Mucosa of rectum (tissue), 2 donors: ENCODE measurements at regions not wholly inside any gene's neighbourhood (a gene's known extent, or its start where the extent isn't known, plus 50 kb on each side); places are given as distances from the start of the nearest gene placed in this dataset.

Source experiments
- H3K27ac ChIP-seq, 2 donors: one replicate each; pipeline ENCODE4 v1.7.0; 2013; ENCODE audit warnings: inconsistent platforms in 2 of 2, low read depth in 2 of 2, low read length in 2 of 2
- H3K27me3 ChIP-seq, 2 donors: one replicate each; pipeline ENCODE4 v1.7.0; 2013; ENCODE audit warnings: low read length in 2 of 2; ENCODE audit not compliant: control insufficient read depth in 2 of 2, insufficient read depth in 2 of 2
- H3K36me3 ChIP-seq, 2 donors: one replicate each; pipeline ENCODE4 v1.7.0; 2013; ENCODE audit warnings: low read length in 2 of 2; ENCODE audit not compliant: control insufficient read depth in 2 of 2, insufficient read depth in 2 of 2
- H3K4me1 ChIP-seq, 2 donors: one replicate each; pipeline ENCODE4 v1.7.0; 2013; ENCODE audit warnings: low read length in 2 of 2, mild to moderate bottlenecking in 1 of 2; ENCODE audit not compliant: control insufficient read depth in 2 of 2, insufficient read depth in 2 of 2
- H3K4me3 ChIP-seq, 2 donors: one replicate each; pipeline ENCODE4 v1.7.0; 2013; ENCODE audit warnings: low read length in 2 of 2
- H3K9ac ChIP-seq, 2 donors: one replicate each; pipeline ENCODE4 v1.7.0; 2013; ENCODE audit warnings: low read length in 2 of 2, low read depth in 1 of 2, mild to moderate bottlenecking in 1 of 2
- H3K9me3 ChIP-seq, 2 donors: one replicate each; pipeline ENCODE4 v1.7.0; 2013; ENCODE audit warnings: low read length in 2 of 2; ENCODE audit not compliant: control insufficient read depth in 2 of 2
- donor health status: healthy.
- donor health status: Normal muscosa, but diverticular disease.

DNA sequence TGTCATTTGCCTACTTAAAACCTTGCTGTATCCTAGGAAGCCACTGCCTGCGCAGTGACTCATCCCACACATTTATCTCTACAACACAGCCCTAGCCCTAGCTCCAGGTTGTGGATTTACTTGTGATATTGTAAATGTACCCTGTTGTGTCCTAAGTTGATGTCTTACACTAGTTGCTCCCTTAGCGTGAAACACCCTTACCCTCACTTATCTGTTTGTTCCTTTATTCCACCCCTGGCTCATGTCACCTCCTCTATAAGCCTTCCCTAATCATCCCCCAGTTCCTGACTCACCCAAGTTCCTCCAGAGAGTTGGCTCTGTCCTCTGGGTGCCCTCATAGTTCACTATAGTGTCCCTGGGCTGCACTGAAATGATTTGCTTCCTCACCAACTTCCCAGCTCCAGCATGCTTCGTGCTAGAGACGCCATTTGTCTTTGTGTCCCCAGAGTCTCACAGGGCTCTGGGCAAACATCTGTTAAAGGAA lies 431.8 kb upstream of the FAT3 start:
- H3K4me1 ChIP-seq = no peaks in the 10 kb centered on the region
- H3K9me3 ChIP-seq = no peaks in the 10 kb centered on the region
- H3K27ac ChIP-seq = no peak overlapping the region
- no peak overlapping the region for H3K9ac ChIP-seq
- no peak overlapping the region for H3K4me3 ChIP-seq
- no peaks in the 10 kb centered on the region for H3K36me3 ChIP-seq
- no peaks in the 10 kb centered on the region for H3K27me3 ChIP-seq

DNA sequence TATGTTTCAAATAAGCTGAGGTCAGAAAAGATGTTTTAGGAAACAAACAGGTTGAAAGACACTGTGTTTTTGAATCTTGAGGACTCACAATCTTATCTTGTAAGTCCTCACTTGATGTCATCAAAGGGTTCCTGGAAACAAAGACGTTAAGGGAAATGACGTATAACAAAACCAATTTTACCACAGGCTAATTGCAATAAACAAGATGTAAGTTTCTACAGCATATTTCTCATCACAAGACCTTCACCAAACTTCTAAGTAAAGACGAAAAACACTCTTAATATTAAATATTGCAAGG lies 433.5 kb upstream of the FAT3 start:
- no peak overlapping the region for H3K9ac ChIP-seq
- no peak overlapping the region for H3K27ac ChIP-seq
- no peak overlapping the region for H3K4me3 ChIP-seq
- no peaks in the 10 kb centered on the region for H3K9me3 ChIP-seq
- H3K36me3 ChIP-seq = no peaks in the 10 kb centered on the region
- no peaks in the 10 kb centered on the region for H3K27me3 ChIP-seq
- no peaks in the 10 kb centered on the region for H3K4me1 ChIP-seq

DNA sequence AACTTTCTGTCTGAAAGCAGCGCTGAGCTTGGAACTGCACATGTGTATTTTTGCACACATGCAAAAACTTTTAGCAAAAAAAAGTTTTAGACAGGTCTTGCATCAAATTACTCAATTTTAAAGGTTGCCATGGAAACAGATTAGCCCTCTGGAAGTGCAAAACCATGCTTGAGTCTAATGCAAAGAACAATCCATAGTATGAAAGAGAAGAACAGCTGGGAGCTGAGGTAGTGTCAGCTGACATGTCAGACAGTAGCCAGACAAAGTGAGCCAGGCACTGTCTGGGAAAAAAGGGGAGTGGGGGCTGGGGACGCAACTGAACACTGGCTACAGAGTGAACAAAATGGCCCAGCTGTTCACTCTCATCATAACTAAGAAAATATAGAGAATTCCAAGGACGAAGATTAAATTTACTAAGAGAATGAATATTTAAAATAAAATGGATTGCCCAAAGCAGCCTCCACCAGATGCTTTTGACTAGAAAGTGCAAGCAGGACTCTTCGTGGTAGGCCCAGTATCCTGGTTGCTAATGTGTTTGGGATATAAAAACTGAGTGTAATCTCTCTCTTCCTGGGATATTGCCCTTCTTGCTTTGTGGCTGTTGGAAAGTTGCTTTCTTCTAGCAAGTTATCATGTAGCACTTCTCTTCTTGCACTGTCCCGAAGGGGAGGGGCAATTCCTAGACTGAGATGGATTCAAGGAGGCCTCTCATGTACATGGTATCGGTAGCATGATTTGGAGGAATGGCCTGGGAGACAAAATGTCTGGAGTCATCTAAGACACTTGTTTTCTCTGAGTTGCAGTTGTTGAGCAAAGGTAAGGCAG lies 434.1 kb upstream of the FAT3 start:
- Histone ChIP-seq H3K4me3 (no peak overlapping the region), H3K9me3 (no peaks in the 10 kb centered on the region), H3K27me3 (no peaks in the 10 kb centered on the region), H3K36me3 (no peaks in the 10 kb centered on the region), H3K9ac (no peak overlapping the region), H3K27ac (no peak overlapping the region), H3K4me1 (no peaks in the 10 kb centered on the region)

DNA sequence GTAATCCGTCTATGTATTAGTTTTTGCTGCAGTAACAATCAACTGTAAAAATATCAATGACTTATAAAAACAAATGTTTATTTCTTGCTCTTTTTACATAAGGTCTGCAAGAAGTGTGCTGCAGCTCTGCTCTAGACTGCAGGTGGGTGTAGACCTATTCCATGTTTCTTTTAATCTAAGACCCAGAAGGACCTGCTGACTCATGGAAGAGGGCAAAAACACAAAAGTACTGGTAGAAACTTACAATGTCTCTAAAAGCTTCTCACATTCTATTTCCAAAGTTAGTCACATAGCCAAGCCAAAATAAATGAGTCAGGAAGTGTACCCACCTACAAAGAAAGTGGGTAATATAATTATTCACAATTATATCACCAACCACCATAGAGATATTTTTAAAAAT lies 435.9 kb upstream of the FAT3 start:
- Histone ChIP-seq H3K4me3 (no peak overlapping the region), H3K9ac (no peak overlapping the region), H3K4me1 (no peaks in the 10 kb centered on the region), H3K27me3 (no peaks in the 10 kb centered on the region), H3K36me3 (no peaks in the 10 kb centered on the region), H3K9me3 (no peaks in the 10 kb centered on the region), H3K27ac (no peak overlapping the region)

DNA sequence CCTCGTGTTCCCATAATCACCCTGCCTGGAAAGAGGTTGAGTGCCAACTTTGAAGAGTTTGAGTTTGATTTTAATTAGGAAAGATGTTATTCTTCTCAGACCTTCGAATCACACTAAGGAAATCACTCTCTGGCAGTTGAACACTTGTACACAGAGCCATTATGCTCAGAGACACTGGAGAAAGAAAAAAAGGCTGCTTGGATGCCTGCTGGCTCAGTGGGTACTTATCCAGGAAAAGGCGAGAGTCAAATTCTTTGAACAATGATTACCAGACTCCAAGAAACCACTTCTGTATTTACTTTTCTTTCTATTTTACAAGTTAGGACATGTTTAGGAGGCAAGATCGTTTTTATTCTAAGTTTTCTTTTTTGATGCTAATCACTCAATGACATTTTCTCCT lies 438.5 kb upstream of the FAT3 start:
- Histone ChIP-seq H3K27me3 (no peaks in the 10 kb centered on the region), H3K9ac (no peak overlapping the region), H3K9me3 (no peaks in the 10 kb centered on the region), H3K4me3 (no peak overlapping the region), H3K27ac (no peak overlapping the region), H3K36me3 (no peaks in the 10 kb centered on the region), H3K4me1 (no peaks in the 10 kb centered on the region)

DNA sequence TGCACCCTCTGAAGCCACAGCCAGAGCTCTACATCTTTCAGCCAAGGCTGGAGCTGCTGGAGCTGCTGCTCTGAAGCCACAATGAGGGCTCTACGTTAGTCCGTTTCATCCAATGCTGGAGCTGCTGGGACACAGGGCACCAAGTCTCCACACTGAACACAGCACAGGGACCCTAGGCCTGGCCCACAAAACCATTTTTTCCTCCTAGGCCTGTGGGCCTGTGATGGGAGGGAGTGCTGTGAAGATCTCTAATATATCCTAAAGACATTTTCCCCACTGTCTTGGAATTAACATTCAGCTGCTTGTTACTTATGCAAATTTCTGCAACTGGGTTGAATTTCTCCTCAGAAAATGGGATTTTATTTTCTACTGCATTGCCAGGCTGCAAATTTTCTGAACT lies 441.4 kb upstream of the FAT3 start:
- Histone ChIP-seq H3K36me3 (no peaks in the 10 kb centered on the region), H3K4me1 (no peaks in the 10 kb centered on the region), H3K9ac (no peak overlapping the region), H3K4me3 (no peak overlapping the region), H3K27ac (no peak overlapping the region), H3K9me3 (no peaks in the 10 kb centered on the region), H3K27me3 (no peaks in the 10 kb centered on the region)

DNA sequence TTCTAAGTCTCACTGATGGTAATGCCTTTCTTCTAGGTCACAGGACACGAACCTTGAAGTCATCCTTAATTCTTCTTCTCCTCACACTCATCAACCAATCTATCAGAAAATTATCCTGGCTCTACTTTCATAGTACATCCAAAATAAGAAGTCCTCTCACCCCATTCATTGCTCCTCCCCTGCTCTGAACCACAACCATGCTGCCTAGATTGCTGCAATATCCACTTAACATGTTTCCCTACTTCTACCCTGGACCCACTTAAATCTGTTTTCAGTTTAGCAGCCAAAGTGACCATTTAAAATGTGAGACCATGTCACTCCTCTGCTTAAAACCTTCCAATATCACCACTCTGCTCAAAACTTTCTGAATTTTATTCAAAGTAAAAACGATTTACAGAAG lies 445.9 kb upstream of the FAT3 start:
- Histone ChIP-seq H3K9me3 (no peaks in the 10 kb centered on the region), H3K4me3 (no peak overlapping the region), H3K36me3 (no peaks in the 10 kb centered on the region), H3K4me1 (no peaks in the 10 kb centered on the region), H3K27ac (no peak overlapping the region), H3K27me3 (no peaks in the 10 kb centered on the region), H3K9ac (no peak overlapping the region)

DNA sequence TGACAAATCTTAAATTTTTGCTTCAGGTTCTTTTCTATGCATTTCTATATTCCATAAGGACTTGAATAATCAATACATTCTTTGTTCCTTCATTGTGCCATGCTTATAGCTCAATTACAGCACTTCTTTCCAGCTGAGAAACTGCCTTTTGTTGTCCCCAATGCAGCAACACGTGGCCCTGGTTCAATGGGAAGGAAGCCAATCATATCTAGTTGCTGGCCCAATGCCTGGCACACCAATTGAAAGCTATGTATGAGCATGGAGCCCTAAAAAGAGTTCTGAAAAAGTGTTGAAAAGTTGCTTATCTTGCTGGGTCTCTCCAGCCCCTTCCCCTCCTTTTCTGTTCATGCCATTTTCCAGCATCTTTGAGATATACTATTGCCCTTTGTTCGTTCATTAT lies 448.0 kb upstream of the FAT3 start:
- Histone ChIP-seq H3K36me3 (no peaks in the 10 kb centered on the region), H3K27ac (no peak overlapping the region), H3K27me3 (no peaks in the 10 kb centered on the region), H3K4me1 (no peaks in the 10 kb centered on the region), H3K4me3 (no peak overlapping the region), H3K9me3 (no peaks in the 10 kb centered on the region), H3K9ac (no peak overlapping the region)

DNA sequence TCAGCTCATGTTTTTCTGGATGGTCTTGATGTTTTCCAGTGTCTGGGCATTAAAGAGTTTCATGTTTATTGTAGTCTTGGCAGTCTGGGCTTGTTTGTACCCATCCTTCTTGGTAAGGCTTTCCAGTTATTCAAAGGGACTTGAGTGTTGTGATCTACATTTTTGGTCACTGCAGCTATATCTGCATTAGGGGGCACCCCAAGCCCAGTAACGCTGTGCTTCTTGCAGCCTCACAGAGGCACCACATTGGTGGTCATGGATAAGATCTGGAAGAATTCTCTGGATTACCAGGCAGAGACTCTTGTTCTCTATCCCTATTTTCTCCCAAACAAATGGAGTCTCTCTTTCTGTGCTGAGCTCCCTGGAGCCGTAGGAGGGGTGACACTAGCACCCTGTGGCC lies 451.5 kb upstream of the FAT3 start:
- Histone ChIP-seq H3K27me3 (no peaks in the 10 kb centered on the region), H3K4me3 (no peak overlapping the region), H3K27ac (no peak overlapping the region), H3K9ac (no peak overlapping the region), H3K36me3 (no peaks in the 10 kb centered on the region), H3K9me3 (no peaks in the 10 kb centered on the region), H3K4me1 (no peaks in the 10 kb centered on the region)

DNA sequence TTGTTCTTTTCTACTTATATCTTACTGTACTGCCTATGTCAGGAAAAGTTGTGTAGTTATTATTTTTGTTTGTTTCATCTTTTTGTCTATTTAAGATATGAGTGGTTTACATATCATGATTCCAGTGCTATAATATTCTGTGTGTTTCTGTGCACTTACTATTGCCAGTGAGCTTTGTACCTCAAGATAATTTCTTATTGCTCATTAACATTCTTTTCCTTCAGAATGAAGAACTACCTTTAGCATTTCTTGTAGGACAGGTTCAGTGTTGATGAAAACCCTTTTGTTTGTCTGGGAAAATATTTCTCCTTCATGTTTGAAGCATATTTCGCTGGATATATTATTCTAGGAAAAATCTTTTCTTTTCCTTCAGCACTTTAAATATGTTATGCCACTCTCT lies 452.7 kb upstream of the FAT3 start:
- H3K27ac ChIP-seq = no peak overlapping the region
- H3K27me3 ChIP-seq = no peaks in the 10 kb centered on the region
- no peaks in the 10 kb centered on the region for H3K36me3 ChIP-seq
- H3K4me1 ChIP-seq = no peaks in the 10 kb centered on the region
- H3K9me3 ChIP-seq = no peaks in the 10 kb centered on the region
- no peak overlapping the region for H3K9ac ChIP-seq
- H3K4me3 ChIP-seq = no peak overlapping the region

DNA sequence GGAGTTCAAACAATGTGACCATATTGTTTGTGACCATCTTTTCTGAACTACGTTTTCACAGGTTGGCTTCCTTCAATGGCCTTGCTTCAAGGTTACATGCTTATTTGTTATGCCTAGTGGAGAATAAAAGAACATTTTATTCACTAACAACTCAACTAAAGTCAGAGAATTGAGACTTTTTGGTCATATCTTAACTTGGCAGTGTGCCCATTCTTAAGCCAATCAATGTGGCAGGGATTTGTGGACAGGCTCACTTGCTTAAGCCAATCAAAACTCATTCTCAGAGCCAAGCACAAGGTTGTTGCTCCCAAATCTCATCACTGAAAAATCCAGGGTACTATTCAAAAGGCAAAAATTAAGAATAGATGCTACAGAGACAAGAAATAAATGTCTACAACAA lies 455.8 kb upstream of the FAT3 start:
- no peak overlapping the region for H3K4me3 ChIP-seq
- no peaks in the 10 kb centered on the region for H3K36me3 ChIP-seq
- H3K9me3 ChIP-seq = no peaks in the 10 kb centered on the region
- H3K27me3 ChIP-seq = no peaks in the 10 kb centered on the region
- no peak overlapping the region for H3K9ac ChIP-seq
- H3K4me1 ChIP-seq = no peaks in the 10 kb centered on the region
- H3K27ac ChIP-seq = no peak overlapping the region
